ENCODE measurements at regions not wholly inside any gene's neighbourhood (a gene's known extent, or its start where the extent isn't known, plus 50 kb on each side); places are given as distances from the start of the nearest gene placed in this dataset.

DNA sequence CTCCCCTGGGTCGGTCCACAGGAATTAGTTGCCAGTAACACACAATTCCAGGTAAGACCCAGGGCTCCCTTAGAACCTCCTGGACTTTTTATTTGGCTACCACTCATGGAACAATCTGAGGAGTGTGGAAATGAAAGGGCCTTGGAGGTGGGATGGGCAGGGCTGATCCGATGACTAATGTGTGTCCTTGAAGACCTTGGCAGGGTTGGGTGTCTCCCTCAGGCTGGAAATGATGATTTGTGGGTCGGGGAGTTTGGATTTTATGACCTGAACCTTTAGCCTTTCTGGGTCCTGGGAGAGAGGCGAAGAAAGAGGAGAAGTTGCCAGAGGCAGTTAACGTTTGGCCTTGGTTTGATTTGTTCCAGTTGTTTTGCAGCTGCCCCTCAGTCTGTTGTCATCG is 425.0 kb downstream of the MID1IP1 start:
- TF ChIP-seq EZH2 (IDR thresholded peaks at IDR 0.05; ENCODE audit: insufficient read depth, poor library complexity, severe bottlenecking) (no peak), EZH2phosphoT487 (IDR thresholded peaks at IDR 0.05; ENCODE audit: insufficient read depth, low read depth) (no peak)
